ENCODE measurements at regions not wholly inside any gene's neighbourhood (a gene's known extent, or its start where the extent isn't known, plus 50 kb on each side); places are given as distances from the start of the nearest gene placed in this dataset.

GRCh38 chr13:91117351-91117750 lies 230.1 kb upstream of the MIR17HG start:
- TF ChIP-seq EZH2phosphoT487 (IDR thresholded peaks at IDR 0.05; ENCODE audit: low read depth) (no peak), CTCF (IDR thresholded peaks at IDR 0.05; ENCODE audit: low read depth, low read length) (no peak)

All from OCI-LY3 (cell line).